ENCODE measurements at regions not wholly inside any gene's neighbourhood (a gene's known extent, or its start where the extent isn't known, plus 50 kb on each side); places are given as distances from the start of the nearest gene placed in this dataset.

DNA sequence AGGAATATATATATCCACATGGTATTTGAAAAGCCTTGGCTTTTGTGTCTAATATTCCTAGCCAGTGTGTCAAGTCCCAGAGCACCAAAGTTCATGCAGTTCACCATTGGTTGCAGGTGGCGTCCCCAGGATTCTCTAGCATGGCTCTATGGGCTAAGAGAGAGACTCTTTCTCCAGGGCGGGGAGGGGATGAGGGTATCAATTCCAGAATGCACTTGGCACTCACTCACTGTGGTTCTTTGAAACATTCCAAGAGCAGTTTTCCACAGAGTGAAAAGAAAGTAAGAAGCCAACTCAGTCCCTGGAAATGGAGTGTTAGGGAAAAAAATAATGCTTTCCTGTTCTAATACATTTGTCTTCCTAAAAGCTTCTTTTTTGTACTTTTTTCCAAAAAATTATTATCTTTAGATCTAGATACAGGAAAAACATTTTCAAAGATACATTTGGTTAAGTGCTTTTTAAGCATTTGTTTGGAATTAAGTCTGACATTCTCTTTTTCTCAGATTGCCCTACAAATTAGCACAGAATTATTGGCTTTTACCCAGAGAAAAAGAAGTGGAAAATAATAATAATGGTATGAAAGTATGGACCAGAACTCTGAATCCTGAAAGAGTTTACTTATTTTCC, 239.9 kb downstream of the PAX3 start:
- Histone ChIP-seq H3K27ac (no peak overlapping the region), H3K4me3 (no peak overlapping the region), H3K9me3 (no peaks in the 10 kb centered on the region), H3K27me3 (no peaks in the 10 kb centered on the region), H3K4me1 (no peaks in the 10 kb centered on the region), H3K36me3 (no peaks in the 10 kb centered on the region)
- TF ChIP-seq, protein P1, sequence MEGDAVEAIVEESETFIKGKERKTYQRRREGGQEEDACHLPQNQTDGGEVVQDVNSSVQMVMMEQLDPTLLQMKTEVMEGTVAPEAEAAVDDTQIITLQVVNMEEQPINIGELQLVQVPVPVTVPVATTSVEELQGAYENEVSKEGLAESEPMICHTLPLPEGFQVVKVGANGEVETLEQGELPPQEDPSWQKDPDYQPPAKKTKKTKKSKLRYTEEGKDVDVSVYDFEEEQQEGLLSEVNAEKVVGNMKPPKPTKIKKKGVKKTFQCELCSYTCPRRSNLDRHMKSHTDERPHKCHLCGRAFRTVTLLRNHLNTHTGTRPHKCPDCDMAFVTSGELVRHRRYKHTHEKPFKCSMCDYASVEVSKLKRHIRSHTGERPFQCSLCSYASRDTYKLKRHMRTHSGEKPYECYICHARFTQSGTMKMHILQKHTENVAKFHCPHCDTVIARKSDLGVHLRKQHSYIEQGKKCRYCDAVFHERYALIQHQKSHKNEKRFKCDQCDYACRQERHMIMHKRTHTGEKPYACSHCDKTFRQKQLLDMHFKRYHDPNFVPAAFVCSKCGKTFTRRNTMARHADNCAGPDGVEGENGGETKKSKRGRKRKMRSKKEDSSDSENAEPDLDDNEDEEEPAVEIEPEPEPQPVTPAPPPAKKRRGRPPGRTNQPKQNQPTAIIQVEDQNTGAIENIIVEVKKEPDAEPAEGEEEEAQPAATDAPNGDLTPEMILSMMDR (IDR thresholded peaks at IDR 0.05): no peak
- no peak for DNase-seq (ENCODE audit: low spot score in 2 of 2)
- intact Hi-C loops (cut with DNase I): loop anchor here (5.0 kb wide), 1 partner anchor 553 kb away; no protein-coding TSS in a partner anchor

DNA sequence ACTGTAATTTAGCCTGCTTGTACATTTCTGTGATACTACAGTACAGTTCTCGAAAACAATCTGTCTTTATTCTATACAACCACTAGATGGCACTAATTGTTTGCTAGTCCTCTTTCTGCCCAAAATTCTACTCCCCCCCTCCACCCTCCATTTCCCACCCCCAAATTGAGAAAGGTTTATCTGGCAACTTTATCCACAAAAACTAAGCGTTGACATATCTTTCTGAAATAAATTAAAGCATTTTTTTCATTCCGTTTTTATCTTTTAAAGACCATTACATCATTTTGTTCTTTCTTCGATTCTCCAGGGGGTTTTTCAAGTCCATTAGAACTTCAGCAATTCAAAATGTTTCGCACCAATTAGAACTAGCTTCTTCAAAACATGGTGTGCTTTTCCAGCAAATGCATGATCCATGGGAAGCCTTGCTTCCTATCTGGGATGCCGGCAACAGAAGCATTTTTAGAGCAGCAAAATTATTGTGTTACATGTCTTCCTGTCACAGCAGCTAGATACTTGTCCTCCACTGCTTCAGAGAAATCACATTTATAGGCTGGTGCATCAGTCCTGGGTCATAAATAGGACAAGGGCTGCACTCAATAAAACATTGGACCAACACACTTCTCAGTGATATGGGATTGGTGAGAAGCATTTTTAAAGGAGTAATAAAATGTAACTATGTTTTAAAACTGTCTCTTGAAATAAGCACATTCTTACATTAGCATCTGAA, 241.3 kb downstream of the PAX3 start:
- DNase-seq (ENCODE audit: low spot score in 2 of 2): no peak
- Histone ChIP-seq H3K4me3 (no peak overlapping the region), H3K27ac (no peak overlapping the region), H3K4me1 (no peaks in the 10 kb centered on the region), H3K27me3 (no peaks in the 10 kb centered on the region), H3K9me3 (no peaks in the 10 kb centered on the region), H3K36me3 (no peaks in the 10 kb centered on the region)
- intact Hi-C loops (cut with DNase I): loop anchor here (5.0 kb wide), 1 partner anchor 555 kb away; no protein-coding TSS in a partner anchor
- TF ChIP-seq, protein P1 (IDR thresholded peaks at IDR 0.05): peak in 2 of 3 experiments; percentile 41 to 59

DNA sequence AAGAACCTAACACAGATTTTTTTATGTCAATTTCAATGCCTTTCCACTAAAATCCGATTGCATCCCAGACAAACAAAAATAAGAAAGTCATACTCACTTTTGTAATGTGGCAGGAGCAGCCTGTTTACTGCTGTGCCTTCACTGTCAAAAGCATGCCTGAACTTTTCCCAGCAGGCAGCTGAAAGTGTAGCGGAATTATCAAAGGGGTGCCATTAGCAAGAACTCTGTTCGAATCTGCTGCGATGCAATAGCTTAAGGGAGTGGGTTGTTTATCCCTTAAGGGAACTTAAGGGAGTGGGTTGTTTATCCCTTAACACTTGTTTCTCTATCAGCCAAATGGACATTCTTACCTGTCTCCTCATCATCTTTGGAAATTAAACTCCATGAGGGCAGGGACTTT, 243.5 kb downstream of the PAX3 start:
- no peaks in the 10 kb centered on the region for H3K4me1 ChIP-seq
- no peak overlapping the region for H3K27ac ChIP-seq
- H3K36me3 ChIP-seq: no peaks in the 10 kb centered on the region
- no peak for DNase-seq (ENCODE audit: low spot score in 2 of 2)
- TF ChIP-seq, protein P1 (IDR thresholded peaks at IDR 0.05): no peak
- no peak overlapping the region for H3K4me3 ChIP-seq
- H3K27me3 ChIP-seq: no peaks in the 10 kb centered on the region
- intact Hi-C loops (cut with DNase I): loop anchor here (5.0 kb wide), 1 partner anchor 557 kb away; no protein-coding TSS in a partner anchor
- no peaks in the 10 kb centered on the region for H3K9me3 ChIP-seq

DNA sequence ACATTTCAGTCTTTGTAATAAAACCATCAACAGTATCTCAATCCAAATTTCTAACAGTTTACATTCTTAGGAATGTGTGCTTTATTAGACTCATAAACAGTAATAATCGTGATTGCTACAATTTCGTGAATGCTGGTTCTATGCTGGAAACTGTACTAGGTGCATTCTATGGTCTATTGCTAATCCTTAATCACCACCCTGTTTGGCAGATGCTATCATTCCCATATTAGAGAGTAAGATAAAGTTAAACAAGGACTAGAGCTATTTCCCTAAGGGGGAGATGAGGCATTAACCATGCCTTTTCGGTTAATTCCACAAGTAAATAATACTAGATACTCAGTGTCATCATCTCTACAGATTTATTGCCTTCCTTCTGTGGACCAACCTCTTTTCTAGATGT, 244.0 kb downstream of the PAX3 start:
- intact Hi-C loops (cut with DNase I): loop anchor here (5.0 kb wide), 1 partner anchor 557 kb away; no protein-coding TSS in a partner anchor
- no peaks in the 10 kb centered on the region for H3K27me3 ChIP-seq

DNA sequence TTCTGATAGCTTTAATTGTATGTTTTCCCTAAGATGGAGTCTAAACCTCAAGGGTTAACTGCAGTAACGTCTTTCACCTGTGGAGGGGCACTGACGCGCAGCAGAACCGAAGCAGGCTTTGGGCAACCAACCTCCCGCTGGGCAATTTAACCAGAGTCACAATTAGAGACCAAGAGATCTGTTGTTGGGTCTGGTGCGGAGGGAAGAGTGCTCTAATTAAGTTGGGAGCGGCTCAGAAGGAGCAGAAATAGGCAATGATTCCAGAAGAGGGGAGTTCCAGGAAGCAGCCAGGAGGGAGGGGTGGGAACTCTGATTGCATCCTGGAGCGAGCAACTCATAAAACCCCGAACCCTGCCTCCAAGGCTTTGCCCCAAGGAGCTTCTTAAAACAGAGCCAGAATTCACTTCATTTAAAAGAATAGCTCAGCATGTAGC, 245.8 kb downstream of the PAX3 start:
- Histone ChIP-seq H3K9me3 (no peaks in the 10 kb centered on the region), H3K27ac (no peak overlapping the region), H3K27me3 (no peaks in the 10 kb centered on the region), H3K4me1 (no peaks in the 10 kb centered on the region), H3K4me3 (no peak overlapping the region), H3K36me3 (no peaks in the 10 kb centered on the region)
- no peak for DNase-seq (ENCODE audit: low spot score in 2 of 2)
- intact Hi-C loops (cut with DNase I): no loop called here
- TF ChIP-seq, protein P1 (IDR thresholded peaks at IDR 0.05): no peak

More for the DNA sequence above, 244.0 kb downstream of the PAX3 start:
- Histone ChIP-seq H3K27ac (no peak overlapping the region), H3K9me3 (no peaks in the 10 kb centered on the region), H3K36me3 (no peaks in the 10 kb centered on the region), H3K4me3 (no peak overlapping the region), H3K4me1 (no peaks in the 10 kb centered on the region)
- no peak for DNase-seq (ENCODE audit: low spot score in 2 of 2)
- TF ChIP-seq, protein P1 (IDR thresholded peaks at IDR 0.05): no peak

Data from ascending aorta (tissue), 2 donors.